H1 (cell line): ENCODE measurements at regions not wholly inside any gene's neighbourhood (a gene's known extent, or its start where the extent isn't known, plus 50 kb on each side); places are given as distances from the start of the nearest gene placed in this dataset.

Experiments
- ASH2L ChIP-seq: fragments of 200-600, 300-600 bp; sonication (generic); IDR thresholded peaks from one replicate; pipeline ENCODE4 v1.7.1; 2017; ENCODE audit warnings: low read length
- ATF2 ChIP-seq: IDR thresholded peaks from 2 replicates; pipeline ENCODE4 v1.6.1; 2012; ENCODE audit warnings: low read length, inconsistent platforms
- BACH1 ChIP-seq: IDR thresholded peaks from 2 replicates; pipeline ENCODE4 v1.6.1; 2012; ENCODE audit warnings: low read length, improper control_type of control experiment
- BCL11A ChIP-seq, 2 experiments: IDR thresholded peaks; one replicate each; pipeline ENCODE4 v1.6.1; 2011; ENCODE audit warnings: low read depth in 2 of 2, low read length in 2 of 2, mild to moderate bottlenecking in 2 of 2
- CEBPB ChIP-seq: IDR thresholded peaks from 2 replicates; pipeline ENCODE4 v1.6.1; 2012; ENCODE audit warnings: low read depth, low read length
- CHD2 ChIP-seq: IDR thresholded peaks from 2 replicates; pipeline ENCODE4 v1.6.1; 2012; ENCODE audit warnings: low read length, improper control_type of control experiment
- CTBP2 ChIP-seq: IDR thresholded peaks from 2 replicates; pipeline ENCODE4 v1.7.0; 2011; ENCODE audit warnings: borderline replicate concordance, mild to moderate bottlenecking, moderate library complexity, mixed read lengths, low read length; ENCODE audit not compliant: insufficient read depth, insufficient read length
- EZH2 ChIP-seq: fragments of 200-600 bp; sonication (generic); IDR thresholded peaks from 2 replicates; pipeline ENCODE4 v1.7.1; 2012; ENCODE audit warnings: low read depth, mild to moderate bottlenecking, moderate library complexity, low read length, inconsistent platforms; ENCODE audit not compliant: severe bottlenecking
- GABPA ChIP-seq: IDR thresholded peaks from 2 replicates; pipeline ENCODE4 v1.6.1; 2011; ENCODE audit warnings: mild to moderate bottlenecking, low read length, moderate library complexity, borderline replicate concordance; ENCODE audit not compliant: insufficient read depth
- HDAC2 ChIP-seq, 2 experiments: fragments of 300-600 bp in 1 of 2; sonication (generic) in 1 of 2; IDR thresholded peaks; 2 replicates each; pipeline ENCODE4 v1.6.1; 2011 to 2012; ENCODE audit warnings: low read depth in 2 of 2, low read length in 2 of 2, mild to moderate bottlenecking in 2 of 2, moderate library complexity in 2 of 2, borderline replicate concordance in 1 of 2, inconsistent platforms in 1 of 2
- HDAC6 ChIP-seq: IDR thresholded peaks from one replicate; pipeline ENCODE4 v1.7.1; 2012; ENCODE audit warnings: low read depth, mild to moderate bottlenecking, inconsistent platforms, low read length, moderate library complexity
- KDM5A ChIP-seq: fragments of 200-600 bp; IDR thresholded peaks from 2 replicates; pipeline ENCODE4 v1.7.1; 2012; ENCODE audit warnings: mild to moderate bottlenecking, low read length, inconsistent platforms, mixed read lengths
- MAX ChIP-seq: IDR thresholded peaks from 2 replicates; pipeline ENCODE4 v1.6.1; 2012; ENCODE audit warnings: inconsistent platforms
- POLR2AphosphoS5 ChIP-seq: IDR thresholded peaks from 2 replicates; pipeline ENCODE4 v1.6.1; 2011; ENCODE audit warnings: low read depth, low read length
- RXRA ChIP-seq: IDR thresholded peaks from 2 replicates; pipeline ENCODE4 v1.6.1; 2011; ENCODE audit warnings: low read depth, mild to moderate bottlenecking, low read length, moderate library complexity; ENCODE audit not compliant: insufficient read depth
- SIN3A ChIP-seq, 2 experiments: IDR thresholded peaks in 1 of 2; conservative IDR thresholded peaks in 1 of 2; 2 replicates each; pipeline ENCODE4 v1.6.1; 2011 to 2012; ENCODE audit warnings: low read length in 2 of 2, improper control_type of control experiment in 1 of 2, low read depth in 1 of 2, mild to moderate bottlenecking in 1 of 2
- SIRT6 ChIP-seq: IDR thresholded peaks from one replicate; pipeline ENCODE4 v1.7.1; 2012; ENCODE audit warnings: low read length, inconsistent platforms
- SIX5 ChIP-seq: IDR thresholded peaks from 2 replicates; pipeline ENCODE4 v1.6.1; 2011; ENCODE audit warnings: mild to moderate bottlenecking, low read depth, low read length
- SP1 ChIP-seq: IDR thresholded peaks from 2 replicates; pipeline ENCODE4 v1.6.1; 2011; ENCODE audit warnings: low read depth, low read length
- SP4 ChIP-seq: IDR thresholded peaks from 2 replicates; pipeline ENCODE4 v1.6.1; 2012; ENCODE audit warnings: low read length, inconsistent platforms
- SUZ12 ChIP-seq: fragments of 200-600 bp; sonication (generic); IDR thresholded peaks from 2 replicates; pipeline ENCODE4 v1.6.1; 2012; ENCODE audit warnings: mild to moderate bottlenecking, inconsistent platforms, low read length, moderate library complexity, mixed read lengths
- TAF1 ChIP-seq: IDR thresholded peaks from 2 replicates; pipeline ENCODE4 v1.6.1; 2011; ENCODE audit warnings: mild to moderate bottlenecking, low read depth, low read length
- TEAD4 ChIP-seq: IDR thresholded peaks from 2 replicates; pipeline ENCODE4 v1.6.1; 2012; ENCODE audit warnings: low read depth, low read length, inconsistent platforms, mixed read lengths
- ZNF274 ChIP-seq: IDR thresholded peaks from 2 replicates; pipeline ENCODE4 v1.7.0; 2012; ENCODE audit warnings: low read length, borderline replicate concordance; ENCODE audit errors: extremely low read depth

DNA sequence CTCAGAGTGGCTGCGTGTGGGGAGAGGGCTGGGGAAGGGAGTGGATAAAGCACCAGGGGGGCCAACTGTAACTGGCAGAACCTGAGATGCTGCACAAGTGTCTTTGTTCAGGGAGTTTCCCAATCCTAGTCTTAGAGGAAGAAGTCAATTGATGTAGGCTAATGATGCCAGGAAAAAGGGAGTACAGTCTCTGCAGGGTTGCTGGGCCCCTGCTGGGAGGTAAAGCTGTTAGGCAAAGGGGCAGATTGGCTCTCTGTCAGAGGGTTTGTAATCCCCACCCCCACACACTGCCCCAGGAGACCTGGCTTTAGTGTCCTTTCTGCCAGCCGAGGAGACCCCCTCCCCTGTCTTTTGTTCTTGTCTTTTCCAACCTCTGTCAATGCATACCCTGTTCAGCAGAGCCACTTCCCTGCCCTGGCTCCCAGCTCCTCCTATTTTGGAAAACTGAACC is 178.4 kb downstream of the KCNA5 start (continued):
- TF ChIP-seq CHD2 (no peak), HDAC2 (IDR thresholded peaks at IDR 0.05; ENCODE audit: borderline replicate concordance in 1 of 2, low read depth in 2 of 2, low read length in 2 of 2) (peak; percentile 47 to 83; a peak in 2 of 4 replicates), SIX5 (no peak), GABPA (no peak), BACH1 (no peak), TEAD4 (peak; percentile 40; the same call in 1 of the 2 replicates), BCL11A (IDR thresholded peaks at IDR 0.05; ENCODE audit: low read depth in 2 of 2, low read length in 2 of 2) (no peak), CEBPB (peak; percentile 70), ATF2 (peak; percentile 17; the same call in 1 of the 2 replicates), KDM5A (no peak), SP1 (peak; percentile 86), ZNF274 (no peak), CTBP2 (no peak), ASH2L (peak; percentile 30), SP4 (no peak), HDAC6 (no peak), SUZ12 (no peak), POLR2AphosphoS5 (peak; percentile 89), EZH2 (no peak), TAF1 (no peak), RXRA (no peak), MAX (no peak), SIRT6 (no peak), SIN3A (conservative IDR thresholded peaks at IDR 0.05 in 1 of 2, IDR thresholded peaks at IDR 0.05 in 1 of 2; ENCODE audit: low read depth in 1 of 2, low read length in 2 of 2) (no peak)
- TF ChIP-seq, all 59 proteins: peak for 15
